ENCODE measurements at regions not wholly inside any gene's neighbourhood (a gene's known extent, or its start where the extent isn't known, plus 50 kb on each side); places are given as distances from the start of the nearest gene placed in this dataset.

- Histone ChIP-seq H3K36me3 (replicated peaks; ENCODE audit: insufficient read depth, low read depth) (no peaks in the 10 kb centered on the region), H2AFZ (no peak overlapping the region), H3K27ac (no peak overlapping the region), H3K9me2 (replicated peaks; ENCODE audit: insufficient read depth) (no peaks in the 10 kb centered on the region), H3K4me2 (no peak overlapping the region), H3K9me3 (ENCODE audit: low read depth) (no peaks in the 10 kb centered on the region), H3K79me2 (no peaks in the 10 kb centered on the region), H3K4me3 (no peak overlapping the region), H3K4me1 (ENCODE audit: insufficient read depth) (peaks cover 7% of the 10 kb centered on the region), H3K27me3 (no peaks in the 10 kb centered on the region), H4K20me1 (ENCODE audit: insufficient read depth, poor library complexity, severe bottlenecking) (no peaks in the 10 kb centered on the region)
- 71% methylated on average over 3 of the region's 3 CpGs for WGBS (ENCODE audit: low lambda C conversion rate, missing lambda C conversion rate)
- DNase-seq (ENCODE audit: low spot score): no peak
- TF ChIP-seq EZH2 (IDR thresholded peaks at IDR 0.05; ENCODE audit: borderline replicate concordance): no peak
- TF ChIP-seq CTCF (IDR thresholded peaks at IDR 0.05; ENCODE audit: poor library complexity): no peak
- TF ChIP-seq EZH2phosphoT487 (IDR thresholded peaks at IDR 0.05; ENCODE audit: low read depth, severe bottlenecking, unreplicated experiment): no peak
Measured at GRCh38 chr5:56434986-56435385, 201.9 kb upstream of the ANKRD55 start.

- Histone ChIP-seq H3K9me2 (replicated peaks; ENCODE audit: insufficient read depth) (no peaks in the 10 kb centered on the region), H3K36me3 (replicated peaks; ENCODE audit: insufficient read depth, low read depth) (no peaks in the 10 kb centered on the region), H3K27me3 (no peaks in the 10 kb centered on the region), H3K9me3 (ENCODE audit: low read depth) (no peaks in the 10 kb centered on the region), H3K79me2 (no peaks in the 10 kb centered on the region), H2AFZ (no peak overlapping the region), H3K4me1 (ENCODE audit: insufficient read depth) (peaks cover 7% of the 10 kb centered on the region), H3K4me3 (no peak overlapping the region), H3K27ac (no peak overlapping the region), H3K4me2 (no peak overlapping the region), H4K20me1 (ENCODE audit: insufficient read depth, poor library complexity, severe bottlenecking) (no peaks in the 10 kb centered on the region)
- no peak for DNase-seq (ENCODE audit: low spot score)
- TF ChIP-seq CTCF (IDR thresholded peaks at IDR 0.05; ENCODE audit: poor library complexity): no peak
- no peak for TF ChIP-seq EZH2 (IDR thresholded peaks at IDR 0.05; ENCODE audit: borderline replicate concordance)
- no peak for TF ChIP-seq EZH2phosphoT487 (IDR thresholded peaks at IDR 0.05; ENCODE audit: low read depth, severe bottlenecking, unreplicated experiment)
- 39% methylated on average over 2 of the region's 2 CpGs for WGBS (ENCODE audit: low lambda C conversion rate, missing lambda C conversion rate)
Measured at GRCh38 chr5:56433039-56433617, 200.0 kb upstream of the ANKRD55 start.

GRCh38 chr5:56432321-56432720 is 199.2 kb upstream of the ANKRD55 start:
- Histone ChIP-seq H3K79me2 (no peaks in the 10 kb centered on the region), H3K4me2 (no peak overlapping the region), H3K9me3 (ENCODE audit: low read depth) (no peaks in the 10 kb centered on the region), H3K27me3 (no peaks in the 10 kb centered on the region), H4K20me1 (ENCODE audit: insufficient read depth, poor library complexity, severe bottlenecking) (no peaks in the 10 kb centered on the region), H3K4me1 (ENCODE audit: insufficient read depth) (peaks cover 7% of the 10 kb centered on the region), H2AFZ (no peak overlapping the region), H3K27ac (no peak overlapping the region), H3K9me2 (replicated peaks; ENCODE audit: insufficient read depth) (no peaks in the 10 kb centered on the region), H3K36me3 (replicated peaks; ENCODE audit: insufficient read depth, low read depth) (no peaks in the 10 kb centered on the region), H3K4me3 (no peak overlapping the region)
- no peak for DNase-seq (ENCODE audit: low spot score)
- TF ChIP-seq EZH2phosphoT487 (IDR thresholded peaks at IDR 0.05; ENCODE audit: low read depth, severe bottlenecking, unreplicated experiment) (no peak), CTCF (IDR thresholded peaks at IDR 0.05; ENCODE audit: poor library complexity) (no peak), EZH2 (IDR thresholded peaks at IDR 0.05; ENCODE audit: borderline replicate concordance) (no peak)

GRCh38 chr5:56430422-56430821 is 197.3 kb upstream of the ANKRD55 start:
- H3K9me2 ChIP-seq (replicated peaks; ENCODE audit: insufficient read depth): no peaks in the 10 kb centered on the region
- TF ChIP-seq EZH2phosphoT487 (IDR thresholded peaks at IDR 0.05; ENCODE audit: low read depth, severe bottlenecking, unreplicated experiment) (no peak), EZH2 (IDR thresholded peaks at IDR 0.05; ENCODE audit: borderline replicate concordance) (no peak), CTCF (IDR thresholded peaks at IDR 0.05; ENCODE audit: poor library complexity) (no peak)
- no peak overlapping the region for H2AFZ ChIP-seq
- no peaks in the 10 kb centered on the region for H4K20me1 ChIP-seq (ENCODE audit: insufficient read depth, poor library complexity, severe bottlenecking)
- 86% methylated on average over 1 of the region's 1 CpG for WGBS (ENCODE audit: low lambda C conversion rate, missing lambda C conversion rate)
- no peaks in the 10 kb centered on the region for H3K79me2 ChIP-seq
- no peak overlapping the region for H3K4me3 ChIP-seq
- no peaks in the 10 kb centered on the region for H3K36me3 ChIP-seq (replicated peaks; ENCODE audit: insufficient read depth, low read depth)
- no peaks in the 10 kb centered on the region for H3K27me3 ChIP-seq
- H3K4me1 ChIP-seq (ENCODE audit: insufficient read depth): peaks cover 1% of the 10 kb centered on the region
- H3K9me3 ChIP-seq (ENCODE audit: low read depth): no peaks in the 10 kb centered on the region
- H3K27ac ChIP-seq: no peak overlapping the region
- H3K4me2 ChIP-seq: no peak overlapping the region
- no peak for DNase-seq (ENCODE audit: low spot score)
